DMS79 (cell line): ENCODE measurements at regions not wholly inside any gene's neighbourhood (a gene's known extent, or its start where the extent isn't known, plus 50 kb on each side); places are given as distances from the start of the nearest gene placed in this dataset.

Experiments
- DNase-seq: peaks from one replicate; lab custom pipeline; 2025; lab: John Stamatoyannopoulos, UW

DNA sequence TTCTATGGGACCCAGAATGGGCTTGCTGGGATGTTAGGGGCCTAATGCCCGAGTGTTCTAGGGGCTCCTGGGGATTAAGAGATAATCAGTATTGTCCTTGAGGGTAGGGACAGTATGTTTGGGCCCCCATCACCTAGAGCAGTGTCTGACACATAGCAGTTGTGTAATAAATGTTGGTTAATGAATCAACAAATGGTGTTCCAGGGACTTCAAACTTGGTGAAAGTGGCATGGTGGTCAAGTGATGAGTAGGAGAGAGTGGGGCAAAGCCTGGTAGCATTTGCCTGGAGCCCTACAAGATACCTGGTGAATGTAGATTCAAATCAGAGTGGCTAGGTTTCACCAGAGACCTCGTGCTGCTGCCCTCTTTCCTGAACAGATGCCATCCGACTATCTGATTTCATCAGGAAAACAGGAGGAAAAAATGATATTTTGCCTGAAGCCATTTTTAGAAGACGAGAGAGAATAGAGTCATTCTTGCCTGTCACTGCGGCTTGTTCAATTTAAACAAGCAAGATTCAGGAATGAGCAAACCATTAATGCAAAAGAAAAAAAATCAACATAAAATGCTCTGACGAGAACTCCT is 117.3 kb downstream of the RPL22L1 start:
- DNase-seq = no peak

DNA sequence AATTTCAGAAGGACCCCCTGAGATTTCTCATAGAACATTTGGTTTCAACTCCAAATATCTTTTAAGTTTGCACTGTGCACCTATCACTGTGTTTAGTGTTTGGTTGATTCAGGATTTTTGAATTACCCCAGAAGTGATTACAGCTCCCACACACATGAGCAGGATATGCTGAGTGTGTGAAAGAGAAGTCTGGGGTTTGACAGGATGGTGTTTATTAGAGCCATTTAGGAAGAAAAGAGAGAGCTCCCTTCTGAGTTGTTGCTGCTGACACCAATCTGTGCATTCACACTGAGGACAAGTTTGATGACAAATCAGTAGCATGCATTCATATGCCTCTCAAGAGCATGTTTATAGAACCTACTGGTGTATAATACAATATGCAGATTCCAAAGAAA is 118.1 kb downstream of the RPL22L1 start:
- no peak for DNase-seq

DNA sequence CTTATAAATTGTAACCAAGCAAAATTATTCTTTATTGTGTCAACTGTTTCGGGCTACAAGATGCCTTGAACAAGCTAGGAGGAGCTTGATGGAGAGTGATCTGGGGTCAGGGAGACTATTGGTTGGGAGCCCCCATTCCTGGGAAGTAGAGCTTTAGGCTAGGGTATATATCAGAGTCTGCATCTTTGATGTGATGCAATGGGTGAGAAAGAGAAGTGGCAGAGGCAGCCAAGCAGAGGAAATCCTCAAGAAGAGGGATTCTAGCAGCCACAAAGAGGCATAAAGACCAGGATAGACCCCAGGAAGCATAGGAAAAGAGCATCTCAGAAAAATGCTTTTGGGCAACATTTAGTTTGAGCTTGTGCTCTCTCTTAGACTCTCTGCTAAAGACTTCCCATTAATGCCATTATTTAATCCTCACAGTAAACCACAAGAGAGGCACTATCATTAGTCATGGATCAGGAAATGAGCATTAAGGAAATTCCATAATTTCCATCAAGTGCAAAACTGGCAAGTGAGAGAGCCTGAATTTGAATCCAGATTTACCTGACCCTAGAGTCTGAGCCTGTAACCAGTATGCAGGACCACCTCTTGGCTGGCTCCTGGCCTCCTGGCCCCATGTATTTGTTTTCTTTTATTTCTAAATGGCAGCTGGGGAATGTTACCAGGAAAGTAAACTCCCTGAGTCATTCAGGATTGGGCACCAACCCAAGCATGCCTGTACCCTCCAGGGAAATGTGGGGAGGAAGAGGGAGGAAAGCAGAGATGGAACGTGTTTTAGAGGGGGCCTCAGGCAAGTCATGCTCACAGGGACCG is 118.7 kb downstream of the RPL22L1 start:
- peak; percentile 51 for DNase-seq

DNA sequence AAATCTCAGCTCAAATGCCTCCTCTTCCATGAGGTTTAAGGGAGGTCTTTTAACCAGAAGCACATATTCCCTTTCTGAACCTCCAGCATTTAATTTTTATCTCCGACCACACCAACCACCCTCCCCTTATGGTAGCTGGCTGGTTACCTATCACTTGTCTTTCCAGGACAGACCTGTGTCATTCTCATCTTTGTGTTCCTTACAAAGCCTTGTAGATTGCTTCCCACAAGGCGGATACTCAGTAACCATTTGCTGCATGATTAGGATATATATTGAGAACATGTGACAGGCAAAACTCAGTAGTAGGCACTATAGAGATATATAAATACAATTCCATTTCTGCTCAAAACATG is 119.5 kb downstream of the RPL22L1 start:
- DNase-seq = no peak

DNA sequence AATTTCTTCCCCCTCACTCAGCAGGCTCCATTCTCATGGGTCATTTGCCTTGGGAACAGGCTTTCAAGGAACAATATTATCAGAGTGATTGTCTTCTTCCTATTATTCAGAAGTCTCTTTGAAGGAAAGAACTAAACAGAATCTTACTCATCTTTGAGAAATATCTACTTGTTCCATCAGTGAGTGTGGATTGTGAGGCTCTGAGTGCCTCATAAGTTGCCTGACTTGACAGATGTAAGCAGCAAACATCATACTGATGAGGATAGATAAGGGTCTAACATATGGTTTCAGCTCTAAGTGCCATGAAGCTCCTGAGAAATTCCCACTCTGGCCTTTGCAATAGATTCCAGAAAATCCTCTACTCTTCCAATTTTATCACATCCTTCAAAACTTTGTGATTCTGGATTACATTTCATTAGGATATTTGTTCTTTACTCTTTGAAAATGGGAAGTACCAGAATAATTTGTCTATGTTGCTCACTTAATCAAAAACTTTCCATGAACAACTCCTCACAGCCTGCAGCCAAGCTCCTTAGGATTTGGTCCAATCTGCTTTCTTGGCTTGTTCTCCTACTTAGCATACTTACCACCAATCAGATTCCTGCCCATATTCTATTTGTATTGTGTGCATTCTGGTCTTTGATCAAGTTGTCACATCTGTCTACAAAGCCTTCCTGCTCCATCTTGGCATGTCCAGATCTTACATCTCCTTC is 120.1 kb downstream of the RPL22L1 start:
- no peak for DNase-seq

DNA sequence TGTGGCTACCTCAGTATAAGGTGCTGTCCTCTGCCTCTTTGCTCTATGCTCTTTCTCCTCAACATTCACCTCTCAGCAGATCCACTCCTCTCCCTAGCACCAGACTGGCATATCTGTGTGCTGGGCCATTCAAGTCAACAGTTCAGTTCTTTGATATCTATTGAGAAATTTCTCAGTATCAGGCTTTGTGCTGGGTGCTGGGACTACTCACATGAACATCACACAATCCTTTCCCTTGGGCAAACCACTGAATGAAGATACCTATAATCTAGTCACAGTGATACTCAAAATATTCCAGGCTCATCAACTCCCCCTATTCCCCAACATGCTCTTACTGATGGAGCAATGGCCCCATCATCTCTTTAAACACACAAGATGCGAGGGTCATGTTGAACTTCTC is 120.8 kb downstream of the RPL22L1 start:
- DNase-seq = no peak

DNA sequence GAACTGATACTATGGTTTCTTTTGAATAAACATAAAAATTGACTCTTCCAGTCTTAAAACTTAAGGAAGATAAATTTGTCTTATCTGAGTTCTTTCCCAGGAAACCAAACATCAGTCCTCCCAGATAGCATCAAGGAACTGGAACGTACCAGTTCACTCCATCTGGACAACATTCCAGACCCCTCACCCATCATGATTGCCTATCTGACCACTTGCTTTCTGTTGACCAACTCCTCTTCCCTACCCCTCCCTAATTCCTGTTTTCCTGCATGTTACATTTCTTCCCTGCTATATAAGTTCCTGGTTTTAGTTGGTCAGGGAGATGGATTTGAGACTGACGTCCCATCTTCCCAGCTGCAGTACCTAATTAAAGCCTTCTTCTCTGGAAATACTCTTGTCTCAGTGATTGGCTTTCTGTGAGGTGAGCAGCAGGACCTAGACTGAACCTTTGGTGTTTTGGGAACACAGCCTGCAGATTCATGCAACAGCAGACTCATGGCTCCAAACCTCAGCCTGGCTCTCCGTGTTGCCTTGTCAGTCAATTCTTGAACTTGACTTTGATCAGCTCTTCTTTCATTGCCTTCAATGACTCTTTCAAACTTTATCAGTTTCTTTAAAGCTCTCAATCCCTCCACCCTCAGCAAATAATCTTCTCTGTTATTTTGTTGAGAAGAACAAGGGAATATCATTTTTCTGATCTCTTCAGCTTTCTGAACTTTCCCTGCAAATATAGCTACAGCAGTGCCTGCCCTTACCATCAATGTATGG is 123.6 kb downstream of the RPL22L1 start:
- DNase-seq = no peak

DNA sequence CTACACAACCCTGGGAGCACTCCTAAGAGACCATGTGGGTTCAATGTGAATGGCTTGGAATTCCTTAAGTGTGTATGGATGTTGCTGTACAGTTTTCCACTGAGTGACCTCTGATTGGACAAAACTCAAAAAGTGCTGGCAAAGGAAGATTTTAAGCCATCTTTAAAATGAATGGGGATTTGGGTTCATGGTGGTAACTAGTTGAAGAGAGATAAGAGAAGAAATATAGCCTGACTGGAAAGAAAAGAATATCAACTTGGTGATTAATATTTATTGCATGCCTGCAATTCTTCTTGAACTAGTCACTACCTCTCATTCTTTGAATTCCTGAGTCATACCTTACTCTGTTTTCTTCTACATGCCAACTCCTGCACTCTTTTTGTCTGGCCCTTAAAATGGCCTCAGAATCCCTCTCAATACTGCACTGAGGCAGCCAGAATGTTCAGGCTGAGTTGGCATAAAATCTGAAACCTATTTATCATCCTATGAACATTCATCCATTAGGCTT is 124.7 kb downstream of the RPL22L1 start:
- no peak for DNase-seq

DNA sequence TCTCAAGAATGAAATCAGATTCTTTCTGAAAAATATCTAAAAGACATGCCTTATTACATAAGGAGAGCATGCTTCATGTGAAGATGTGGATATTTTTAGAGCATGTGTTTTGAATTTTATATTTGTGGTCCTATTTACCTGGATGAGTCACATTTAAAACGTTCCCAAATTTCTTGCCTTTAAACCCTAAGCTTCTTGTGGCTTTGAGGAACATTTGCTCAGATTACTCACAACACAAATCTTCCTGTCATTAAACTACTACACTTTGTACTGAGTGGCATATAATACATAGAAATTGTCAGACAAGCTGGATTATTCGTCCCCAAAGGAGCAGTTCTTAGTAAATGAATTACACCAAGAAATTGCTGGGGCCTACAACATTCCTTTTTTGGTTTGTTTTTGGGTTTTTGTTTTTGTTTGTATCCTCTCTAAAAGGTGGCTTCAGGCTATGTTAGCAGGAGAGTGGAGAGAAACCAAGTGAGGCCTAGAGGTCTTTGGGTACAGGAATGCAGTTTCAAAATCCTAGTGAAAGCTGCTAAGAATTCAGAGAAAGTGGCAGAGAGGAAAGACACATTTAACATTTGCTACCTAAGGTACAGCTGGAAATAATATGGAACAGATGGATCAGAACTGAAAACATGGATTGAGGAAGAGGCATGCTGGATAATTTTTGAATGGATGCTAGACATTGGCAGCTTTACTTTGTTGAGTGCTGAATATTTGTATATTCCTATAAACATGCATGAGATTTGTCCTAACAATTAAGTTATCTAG is 128.1 kb downstream of the RPL22L1 start:
- DNase-seq = no peak

DNA sequence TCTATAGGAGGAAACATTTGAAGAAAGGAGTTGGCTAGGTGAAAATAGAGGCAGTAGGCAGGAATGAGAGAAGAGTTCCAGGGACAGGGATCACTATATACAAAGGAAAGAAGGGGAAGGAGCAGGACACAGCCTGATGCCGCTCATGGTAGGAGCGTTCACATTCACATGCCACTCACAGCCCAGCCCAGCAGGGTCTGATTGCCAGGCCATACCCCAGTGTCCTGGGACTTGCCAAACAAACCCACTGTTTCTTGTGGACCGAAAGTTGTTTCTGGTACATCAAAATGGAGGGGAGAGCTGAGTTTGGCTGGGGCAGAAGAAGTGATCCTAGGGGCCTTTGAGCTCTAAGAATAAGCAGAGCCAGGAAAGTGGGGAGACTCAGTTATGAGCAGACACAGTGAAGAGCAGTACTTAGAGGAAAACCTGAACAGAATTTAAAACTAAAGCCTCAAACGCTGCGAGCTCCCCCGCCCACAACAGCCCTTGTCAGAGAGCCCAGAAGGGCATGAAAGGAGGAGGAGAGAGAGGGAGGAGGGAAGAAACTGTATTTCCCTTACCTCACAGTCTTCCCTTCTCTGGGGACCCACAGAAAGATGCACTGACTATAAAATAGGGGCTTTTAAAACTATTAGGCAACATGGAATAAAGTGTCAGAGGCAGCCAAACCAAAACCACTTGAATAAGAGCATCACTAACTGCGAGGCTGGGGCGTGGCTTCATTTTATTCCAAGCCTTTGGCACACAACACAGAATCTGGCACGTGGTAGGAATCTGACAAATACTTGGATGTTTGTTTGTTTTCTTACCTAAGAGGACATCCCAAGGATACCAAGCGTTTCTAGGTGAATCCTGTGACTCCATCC is 129.0 kb downstream of the RPL22L1 start:
- DNase-seq = peak; percentile 60

DNA sequence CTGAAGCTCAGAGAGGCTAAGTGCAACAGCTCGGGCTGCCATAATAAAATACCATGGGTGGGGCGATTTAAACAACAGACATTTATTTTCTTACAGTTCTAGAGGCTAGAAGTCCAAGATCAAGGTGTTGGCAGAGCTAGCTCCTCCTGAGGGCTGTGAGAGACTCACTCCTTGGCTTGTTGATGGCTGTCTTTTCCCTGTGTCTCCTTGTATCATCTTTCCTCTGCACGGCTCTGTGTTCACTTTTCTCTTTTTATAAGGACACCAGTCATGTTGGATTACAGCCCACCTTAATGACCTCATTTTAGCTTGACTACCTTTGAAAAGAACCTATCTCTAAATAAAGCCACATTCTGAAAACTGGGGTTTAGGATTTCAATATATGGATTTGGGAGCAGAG is 129.7 kb downstream of the RPL22L1 start:
- DNase-seq = no peak

DNA sequence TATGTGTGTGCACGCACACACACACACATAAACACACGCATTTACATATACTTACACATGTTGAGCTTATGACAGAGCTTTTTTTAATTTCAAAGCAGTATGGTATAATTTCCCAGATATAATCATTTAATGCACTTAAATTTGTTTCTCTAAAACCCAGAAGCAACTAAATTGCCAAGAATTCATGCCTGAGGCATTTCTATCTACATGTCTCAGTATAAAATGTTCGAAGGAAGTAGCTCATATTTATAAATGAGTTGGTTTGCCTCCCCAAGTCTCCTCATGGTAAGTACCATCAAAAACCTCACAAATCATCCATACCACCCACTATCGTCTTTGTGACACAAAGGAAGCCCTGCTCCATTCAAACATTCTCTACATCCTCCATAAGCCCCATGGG is 130.6 kb downstream of the RPL22L1 start:
- DNase-seq = no peak

DNA sequence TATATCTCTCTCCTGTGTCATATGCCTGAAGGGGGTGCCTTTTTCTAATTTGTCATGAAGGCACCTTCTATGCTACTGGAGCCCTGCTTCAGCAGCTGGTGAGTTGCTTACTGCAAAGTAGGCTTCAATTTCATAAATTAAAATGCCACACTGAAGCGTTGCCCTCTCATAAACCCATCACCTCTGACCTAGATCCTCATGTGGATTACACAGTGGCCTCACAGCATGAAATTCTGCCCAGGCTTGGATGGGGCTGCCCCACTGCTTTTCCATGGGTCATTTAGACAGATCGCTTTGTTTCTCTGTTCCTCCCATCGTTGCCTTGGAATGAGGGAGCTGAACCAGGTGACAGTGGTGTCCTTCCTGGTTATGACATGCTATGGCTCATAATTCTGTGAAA is 131.2 kb downstream of the RPL22L1 start:
- no peak for DNase-seq

DNA sequence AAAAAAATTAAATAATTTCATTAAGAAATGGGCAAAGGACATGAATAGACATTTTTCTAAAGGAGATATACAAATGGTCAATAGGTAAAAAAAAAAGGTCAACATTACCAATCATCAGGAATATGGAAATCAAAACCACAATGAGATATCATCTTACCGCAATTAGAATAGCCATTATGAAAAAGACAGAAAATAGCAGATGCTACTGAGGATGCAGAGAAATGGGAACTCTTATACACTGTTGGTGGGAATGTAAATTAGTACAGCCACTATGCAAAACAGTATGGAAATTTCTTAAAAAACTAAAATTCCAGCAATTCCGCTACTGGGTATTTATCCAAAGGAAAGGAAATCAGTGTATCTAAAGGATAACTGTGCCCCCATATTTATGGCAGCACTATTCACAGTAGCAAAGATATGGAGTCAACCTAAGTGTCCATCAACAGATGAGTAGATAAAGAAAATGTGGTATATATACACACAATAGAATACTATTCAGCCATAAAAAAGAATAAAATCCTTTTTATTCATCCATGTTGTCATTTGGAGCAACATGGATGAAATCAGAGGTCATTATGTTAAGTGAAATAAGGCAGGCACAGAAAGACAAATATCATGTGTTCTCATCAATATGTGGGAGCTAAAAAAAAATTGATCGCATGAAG is 132.4 kb downstream of the RPL22L1 start:
- no peak for DNase-seq

DNA sequence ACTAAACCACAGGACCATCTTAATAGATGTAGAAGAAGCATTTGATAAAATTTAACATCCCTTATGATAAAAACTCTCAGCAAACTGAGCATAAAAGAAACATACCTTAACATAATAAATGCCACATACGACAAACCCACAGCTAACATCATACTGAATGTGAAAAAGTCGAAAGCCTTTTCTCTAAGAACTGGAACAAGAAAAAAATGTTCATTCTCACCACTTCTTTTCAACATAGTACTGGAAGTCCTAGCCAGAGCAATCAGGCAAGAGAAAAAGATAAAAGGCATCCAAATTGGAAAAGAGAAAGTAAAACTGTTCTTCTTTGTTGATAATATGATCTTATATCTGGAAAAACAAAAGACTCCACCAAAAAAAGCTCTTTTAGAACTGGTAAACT is 134.2 kb downstream of the RPL22L1 start:
- DNase-seq = no peak

DNA sequence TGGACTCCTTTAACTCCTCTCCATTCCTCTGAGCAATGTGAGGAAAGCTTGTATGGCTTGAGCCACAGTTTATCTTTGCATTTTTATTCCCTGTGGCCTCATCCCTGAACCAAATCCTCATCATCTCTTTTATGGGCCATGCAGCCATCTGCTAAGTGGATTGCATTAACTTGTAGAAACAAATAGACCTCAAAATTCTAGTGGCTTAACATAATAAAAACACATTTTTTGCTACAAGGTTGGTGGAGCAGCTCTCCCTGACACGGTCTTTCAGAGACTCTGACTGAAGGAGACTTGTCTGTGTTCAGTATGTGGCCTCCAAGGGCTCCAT is 135.3 kb downstream of the RPL22L1 start:
- peak; percentile 59 for DNase-seq

DNA sequence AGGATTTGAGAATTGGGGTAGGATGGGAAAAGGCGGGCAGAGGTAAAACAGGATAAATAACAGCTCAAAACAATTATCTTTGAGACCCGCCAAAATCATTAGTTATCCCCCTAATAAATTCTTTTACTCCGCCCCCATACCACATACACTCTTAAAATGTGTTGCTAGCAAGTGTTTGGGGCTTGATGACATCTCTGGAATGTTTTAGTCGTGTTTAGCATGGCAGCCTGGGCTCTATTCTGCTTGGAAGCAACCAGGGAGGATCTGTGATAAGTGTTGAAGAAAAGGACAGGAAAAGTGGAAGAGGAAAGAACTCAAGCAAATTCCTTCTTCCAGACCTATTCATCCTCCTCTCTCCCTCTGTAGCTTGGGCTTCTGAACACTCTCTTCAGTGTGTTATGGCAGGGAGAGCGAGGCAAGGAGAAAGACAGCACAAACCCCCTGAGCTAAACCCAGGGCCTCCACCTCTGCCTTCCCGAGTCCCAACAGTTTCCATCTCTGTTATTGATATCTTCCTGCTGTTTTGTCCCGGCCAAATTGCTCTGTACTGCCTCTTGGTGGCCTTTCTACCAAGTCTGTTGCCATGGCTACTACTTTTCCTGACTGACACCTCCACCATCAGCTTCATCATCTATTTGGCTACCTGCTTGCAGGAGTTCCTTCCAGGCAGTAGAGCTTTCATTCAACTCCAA is 135.8 kb downstream of the RPL22L1 start:
- no peak for DNase-seq

DNA sequence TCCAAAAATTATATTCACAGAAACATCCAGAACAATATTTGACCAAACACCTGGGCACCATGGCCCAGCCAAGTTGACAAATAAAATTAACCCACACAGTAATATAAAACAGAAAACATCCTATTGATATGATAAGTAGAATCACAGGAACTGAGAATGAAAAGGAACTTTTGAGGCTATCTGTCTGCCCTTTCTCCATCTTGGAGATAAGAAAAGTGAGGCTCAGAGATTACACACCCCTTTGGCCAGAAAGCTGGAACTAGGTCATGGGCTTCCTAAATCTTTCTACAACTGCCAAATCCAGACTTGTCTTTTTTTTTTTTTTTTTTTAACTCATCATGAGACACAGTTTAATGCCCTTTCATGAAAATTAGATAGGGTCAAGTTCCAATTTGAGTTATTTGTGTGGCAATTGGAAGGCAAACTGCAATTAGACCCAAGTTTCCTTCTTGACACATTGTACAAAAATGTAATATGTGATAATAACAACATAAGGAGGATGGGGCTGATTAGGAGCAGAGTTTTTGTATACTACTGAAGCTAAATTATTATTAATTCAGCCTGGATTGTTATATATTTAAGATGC is 137.2 kb downstream of the RPL22L1 start:
- no peak for DNase-seq

DNA sequence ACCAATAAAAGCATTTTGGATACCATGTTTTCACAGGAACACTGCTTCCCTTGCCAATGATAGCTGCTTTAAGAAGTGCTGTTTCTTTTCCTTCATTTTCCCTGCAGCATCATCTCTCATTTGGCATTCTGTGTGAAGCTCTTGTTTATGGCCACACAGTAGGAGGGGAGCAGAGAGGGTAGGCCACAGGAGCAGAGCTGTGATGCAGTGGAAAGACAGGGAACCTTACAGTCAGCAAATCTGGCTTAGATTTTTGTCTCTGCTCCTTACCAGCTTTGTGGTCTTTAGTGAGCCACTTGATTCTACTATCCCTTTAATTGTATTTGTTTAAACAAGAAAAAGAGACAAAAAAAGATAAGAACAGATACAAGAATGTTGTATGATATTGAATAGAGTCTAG is 138.7 kb downstream of the RPL22L1 start:
- DNase-seq = no peak
